Endothelial cell of umbilical vein (primary cell): ENCODE measurements at regions not wholly inside any gene's neighbourhood (a gene's known extent, or its start where the extent isn't known, plus 50 kb on each side); places are given as distances from the start of the nearest gene placed in this dataset.

Experiments
- CTCF ChIP-seq, 2 donors: IDR thresholded peaks; 1 replicate in 1 of 2; 2 replicates in 1 of 2; pipeline ENCODE4 v1.5.1; 2011; ENCODE audit warnings: low read length in 2 of 2, mild to moderate bottlenecking in 2 of 2, moderate library complexity in 2 of 2, control low read depth in 1 of 2, inconsistent platforms in 1 of 2, low read depth in 1 of 2; ENCODE audit not compliant: insufficient read depth in 1 of 2; ENCODE audit errors: extremely low read depth in 1 of 2
- POLR2AphosphoS5 ChIP-seq: IDR thresholded peaks from 2 replicates; pipeline ENCODE4 v1.6.1; 2012; ENCODE audit warnings: low read depth, mild to moderate bottlenecking, control low read depth, low read length, moderate library complexity; ENCODE audit not compliant: insufficient read depth

GRCh38 chr2:36165132-36165531 is 190.4 kb upstream of the CRIM1 start:
- TF ChIP-seq CTCF (IDR thresholded peaks at IDR 0.05; ENCODE audit: extremely low read depth in 1 of 2, insufficient read depth in 1 of 2, low read depth in 1 of 2, low read length in 2 of 2): no peak
- TF ChIP-seq POLR2AphosphoS5: no peak
